ENCODE measurements at regions not wholly inside any gene's neighbourhood (a gene's known extent, or its start where the extent isn't known, plus 50 kb on each side); places are given as distances from the start of the nearest gene placed in this dataset.

- peaks cover 3% of the 10 kb centered on the region for H3K9me3 Mint-ChIP-seq
- no peak overlapping the region for H3K4me3 Mint-ChIP-seq
- no peak overlapping the region for H3K27ac Mint-ChIP-seq
- no peaks in the 10 kb centered on the region for H3K36me3 Mint-ChIP-seq (ENCODE audit: low read depth)
- no peak for DNase-seq
- no peaks in the 10 kb centered on the region for H3K4me1 Mint-ChIP-seq
- intact Hi-C loops (cut with micrococcal nuclease): no loop called here
- H3K27me3 Mint-ChIP-seq: no peaks in the 10 kb centered on the region
Observed at GRCh38 chr19:28166025-28166424, 1046.9 kb downstream of the UQCRFS1 start.

- no peak for DNase-seq
- intact Hi-C loops (cut with micrococcal nuclease): no loop called here
- H3K4me3 Mint-ChIP-seq: no peak overlapping the region
Observed at GRCh38 chr19:28164214-28164613, 1048.7 kb downstream of the UQCRFS1 start.

GRCh38 chr19:28159065-28159464 is 1053.9 kb downstream of the UQCRFS1 start:
- H3K9me3 Mint-ChIP-seq: peaks cover 10% of the 10 kb centered on the region
- no peak overlapping the region for H3K27ac Mint-ChIP-seq
- no peaks in the 10 kb centered on the region for H3K36me3 Mint-ChIP-seq (ENCODE audit: low read depth)
- no peaks in the 10 kb centered on the region for H3K4me1 Mint-ChIP-seq
- DNase-seq: no peak
- intact Hi-C loops (cut with micrococcal nuclease): no loop called here
- no peaks in the 10 kb centered on the region for H3K27me3 Mint-ChIP-seq
- H3K4me3 Mint-ChIP-seq: no peak overlapping the region

More at GRCh38 chr19:28164214-28164613, 1048.7 kb downstream of the UQCRFS1 start:
- Mint-ChIP-seq H3K27me3 (no peaks in the 10 kb centered on the region), H3K27ac (no peak overlapping the region), H3K4me1 (no peaks in the 10 kb centered on the region), H3K9me3 (peaks cover 3% of the 10 kb centered on the region), H3K36me3 (ENCODE audit: low read depth) (no peaks in the 10 kb centered on the region)

- Mint-ChIP-seq H3K27me3 (no peaks in the 10 kb centered on the region), H3K9me3 (peaks cover 10% of the 10 kb centered on the region), H3K4me3 (no peak overlapping the region), H3K27ac (no peak overlapping the region), H3K36me3 (ENCODE audit: low read depth) (no peaks in the 10 kb centered on the region), H3K4me1 (no peaks in the 10 kb centered on the region)
- intact Hi-C loops (cut with micrococcal nuclease): no loop called here
- DNase-seq: no peak
Observed at GRCh38 chr19:28155265-28155664, 1057.7 kb downstream of the UQCRFS1 start.

- intact Hi-C loops (cut with micrococcal nuclease): no loop called here
- no peak for DNase-seq
- peaks cover 10% of the 10 kb centered on the region for H3K9me3 Mint-ChIP-seq
- H3K4me3 Mint-ChIP-seq: no peak overlapping the region
- no peaks in the 10 kb centered on the region for H3K4me1 Mint-ChIP-seq
- no peaks in the 10 kb centered on the region for H3K27me3 Mint-ChIP-seq
- no peak overlapping the region for H3K27ac Mint-ChIP-seq
- no peaks in the 10 kb centered on the region for H3K36me3 Mint-ChIP-seq (ENCODE audit: low read depth)
Observed at GRCh38 chr19:28154077-28154476, 1058.9 kb downstream of the UQCRFS1 start.

- intact Hi-C loops (cut with micrococcal nuclease): no loop called here
- Mint-ChIP-seq H3K27me3 (no peaks in the 10 kb centered on the region), H3K9me3 (peaks cover 6% of the 10 kb centered on the region), H3K36me3 (ENCODE audit: low read depth) (no peaks in the 10 kb centered on the region), H3K4me1 (no peaks in the 10 kb centered on the region), H3K4me3 (no peak overlapping the region), H3K27ac (no peak overlapping the region)
- DNase-seq: no peak
Observed at GRCh38 chr19:28153123-28153522, 1059.8 kb downstream of the UQCRFS1 start.

GRCh38 chr19:28152195-28152594 is 1060.8 kb downstream of the UQCRFS1 start:
- H3K9me3 Mint-ChIP-seq: peaks cover 5% of the 10 kb centered on the region
- no peak overlapping the region for H3K27ac Mint-ChIP-seq
- no peaks in the 10 kb centered on the region for H3K36me3 Mint-ChIP-seq (ENCODE audit: low read depth)
- no peaks in the 10 kb centered on the region for H3K27me3 Mint-ChIP-seq
- DNase-seq: no peak
- intact Hi-C loops (cut with micrococcal nuclease): no loop called here
- H3K4me3 Mint-ChIP-seq: no peak overlapping the region
- H3K4me1 Mint-ChIP-seq: no peaks in the 10 kb centered on the region

GRCh38 chr19:28150129-28150528 is 1062.8 kb downstream of the UQCRFS1 start:
- Mint-ChIP-seq H3K4me1 (no peaks in the 10 kb centered on the region), H3K9me3 (no peaks in the 10 kb centered on the region), H3K36me3 (ENCODE audit: low read depth) (no peaks in the 10 kb centered on the region), H3K27ac (no peak overlapping the region), H3K4me3 (no peak overlapping the region), H3K27me3 (no peaks in the 10 kb centered on the region)
- DNase-seq: no peak
- intact Hi-C loops (cut with micrococcal nuclease): no loop called here

- Mint-ChIP-seq H3K4me3 (no peak overlapping the region), H3K36me3 (ENCODE audit: low read depth) (no peaks in the 10 kb centered on the region), H3K9me3 (no peaks in the 10 kb centered on the region), H3K27me3 (no peaks in the 10 kb centered on the region), H3K4me1 (no peaks in the 10 kb centered on the region), H3K27ac (no peak overlapping the region)
- intact Hi-C loops (cut with micrococcal nuclease): no loop called here
- DNase-seq: no peak
Observed at GRCh38 chr19:28148554-28148953, 1064.4 kb downstream of the UQCRFS1 start.

GRCh38 chr19:28142258-28142657 is 1070.7 kb downstream of the UQCRFS1 start:
- no peaks in the 10 kb centered on the region for H3K4me1 Mint-ChIP-seq
- no peak for DNase-seq
- no peaks in the 10 kb centered on the region for H3K36me3 Mint-ChIP-seq (ENCODE audit: low read depth)
- intact Hi-C loops (cut with micrococcal nuclease): no loop called here
- no peak overlapping the region for H3K27ac Mint-ChIP-seq
- H3K27me3 Mint-ChIP-seq: no peaks in the 10 kb centered on the region
- H3K4me3 Mint-ChIP-seq: no peak overlapping the region
- peaks cover 5% of the 10 kb centered on the region for H3K9me3 Mint-ChIP-seq

GRCh38 chr19:28140201-28140600 is 1072.8 kb downstream of the UQCRFS1 start:
- Mint-ChIP-seq H3K4me1 (no peaks in the 10 kb centered on the region), H3K4me3 (no peak overlapping the region), H3K9me3 (peaks cover 5% of the 10 kb centered on the region), H3K27me3 (no peaks in the 10 kb centered on the region), H3K36me3 (ENCODE audit: low read depth) (no peaks in the 10 kb centered on the region), H3K27ac (no peak overlapping the region)
- intact Hi-C loops (cut with micrococcal nuclease): no loop called here
- no peak for DNase-seq

- Mint-ChIP-seq H3K4me3 (no peak overlapping the region), H3K36me3 (ENCODE audit: low read depth) (no peaks in the 10 kb centered on the region), H3K27ac (no peak overlapping the region), H3K27me3 (no peaks in the 10 kb centered on the region), H3K4me1 (no peaks in the 10 kb centered on the region), H3K9me3 (peaks cover 8% of the 10 kb centered on the region)
- intact Hi-C loops (cut with micrococcal nuclease): no loop called here
- DNase-seq: no peak
Observed at GRCh38 chr19:28137772-28138171, 1075.2 kb downstream of the UQCRFS1 start.

GRCh38 chr19:28136796-28137195 is 1076.2 kb downstream of the UQCRFS1 start:
- no peaks in the 10 kb centered on the region for H3K27me3 Mint-ChIP-seq

GRCh38 chr19:28135825-28136224 is 1077.1 kb downstream of the UQCRFS1 start:
- no peaks in the 10 kb centered on the region for H3K4me1 Mint-ChIP-seq
- intact Hi-C loops (cut with micrococcal nuclease): no loop called here

More at GRCh38 chr19:28136796-28137195, 1076.2 kb downstream of the UQCRFS1 start:
- no peak for DNase-seq
- intact Hi-C loops (cut with micrococcal nuclease): no loop called here
- Mint-ChIP-seq H3K9me3 (peaks cover 9% of the 10 kb centered on the region), H3K4me3 (no peak overlapping the region), H3K36me3 (ENCODE audit: low read depth) (no peaks in the 10 kb centered on the region), H3K27ac (no peak overlapping the region), H3K4me1 (no peaks in the 10 kb centered on the region)

GRCh38 chr19:28134311-28134710 is 1078.6 kb downstream of the UQCRFS1 start:
- no peaks in the 10 kb centered on the region for H3K27me3 Mint-ChIP-seq
- DNase-seq: no peak
- H3K36me3 Mint-ChIP-seq (ENCODE audit: low read depth): no peaks in the 10 kb centered on the region
- H3K4me3 Mint-ChIP-seq: no peak overlapping the region
- H3K4me1 Mint-ChIP-seq: no peaks in the 10 kb centered on the region
- H3K9me3 Mint-ChIP-seq: peaks cover 4% of the 10 kb centered on the region
- intact Hi-C loops (cut with micrococcal nuclease): no loop called here
- H3K27ac Mint-ChIP-seq: no peak overlapping the region

More at GRCh38 chr19:28135825-28136224, 1077.1 kb downstream of the UQCRFS1 start:
- Mint-ChIP-seq H3K4me3 (no peak overlapping the region), H3K36me3 (ENCODE audit: low read depth) (no peaks in the 10 kb centered on the region), H3K27me3 (no peaks in the 10 kb centered on the region), H3K27ac (no peak overlapping the region), H3K9me3 (peaks cover 6% of the 10 kb centered on the region)
- no peak for DNase-seq

Measured in activated CD4-positive, alpha-beta T cell treated with anti-CD3 and anti-CD28 coated beads, Interleukin-2, amount 10 ng/mL, durations not matched to agents 24 days and 14 days (primary cell).